ENCODE measurements at regions not wholly inside any gene's neighbourhood (a gene's known extent, or its start where the extent isn't known, plus 50 kb on each side); places are given as distances from the start of the nearest gene placed in this dataset.
"Not testable (repeated sequence)": the region's sequence is repeated elsewhere in the genome, so short reads cannot be mapped to it uniquely, and the experiment has no call there.

DNA sequence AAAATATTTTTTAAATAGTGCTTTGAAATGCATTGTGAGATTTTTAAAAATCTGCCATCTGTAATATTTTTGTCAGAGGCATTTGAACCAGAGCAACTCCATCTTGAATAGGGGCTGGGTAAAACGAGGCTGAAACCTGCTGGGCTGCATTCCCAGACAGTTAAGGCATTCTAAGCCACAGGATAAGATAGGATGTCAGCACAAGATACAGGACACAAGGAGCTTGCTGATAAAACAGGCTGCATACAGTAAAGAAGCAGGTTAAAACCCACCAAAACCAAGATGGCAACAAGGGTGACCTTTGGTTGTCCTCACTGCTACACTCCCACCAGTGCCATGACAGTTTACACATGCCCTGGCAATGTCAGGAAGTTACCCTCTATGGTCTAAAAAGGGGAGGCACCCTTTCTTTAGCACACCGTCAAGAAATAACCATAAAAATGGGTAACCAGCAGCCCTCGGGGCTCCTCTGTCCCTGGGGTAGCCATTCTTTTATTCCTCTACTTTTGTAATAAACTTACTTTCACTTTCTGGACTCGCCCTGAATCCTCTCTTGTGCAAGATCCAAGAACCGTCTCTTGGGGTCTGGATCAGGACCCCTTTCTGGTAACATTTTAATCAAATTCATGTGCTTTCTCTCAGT, 273.7 kb downstream of the SEMA3D start:
- Histone ChIP-seq H3K36me3 (ENCODE audit: control insufficient read depth, insufficient read depth, low read length) (no peaks in the 10 kb centered on the region), H3K4me3 (replicated peaks; ENCODE audit: low read depth, low read length) (no peak overlapping the region), H3K27me3 (replicated peaks; ENCODE audit: control insufficient read depth, insufficient read depth, low read length) (no peaks in the 10 kb centered on the region)
- TF ChIP-seq, protein P1, sequence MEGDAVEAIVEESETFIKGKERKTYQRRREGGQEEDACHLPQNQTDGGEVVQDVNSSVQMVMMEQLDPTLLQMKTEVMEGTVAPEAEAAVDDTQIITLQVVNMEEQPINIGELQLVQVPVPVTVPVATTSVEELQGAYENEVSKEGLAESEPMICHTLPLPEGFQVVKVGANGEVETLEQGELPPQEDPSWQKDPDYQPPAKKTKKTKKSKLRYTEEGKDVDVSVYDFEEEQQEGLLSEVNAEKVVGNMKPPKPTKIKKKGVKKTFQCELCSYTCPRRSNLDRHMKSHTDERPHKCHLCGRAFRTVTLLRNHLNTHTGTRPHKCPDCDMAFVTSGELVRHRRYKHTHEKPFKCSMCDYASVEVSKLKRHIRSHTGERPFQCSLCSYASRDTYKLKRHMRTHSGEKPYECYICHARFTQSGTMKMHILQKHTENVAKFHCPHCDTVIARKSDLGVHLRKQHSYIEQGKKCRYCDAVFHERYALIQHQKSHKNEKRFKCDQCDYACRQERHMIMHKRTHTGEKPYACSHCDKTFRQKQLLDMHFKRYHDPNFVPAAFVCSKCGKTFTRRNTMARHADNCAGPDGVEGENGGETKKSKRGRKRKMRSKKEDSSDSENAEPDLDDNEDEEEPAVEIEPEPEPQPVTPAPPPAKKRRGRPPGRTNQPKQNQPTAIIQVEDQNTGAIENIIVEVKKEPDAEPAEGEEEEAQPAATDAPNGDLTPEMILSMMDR (IDR thresholded peaks at IDR 0.05; ENCODE audit: insufficient read depth, low read length, poor library complexity, severe bottlenecking) = no peak
- DNase-seq (ENCODE audit: extremely low read depth, insufficient read length) = no peak

GRCh38 chr7:84912537-84912936, 274.3 kb downstream of the SEMA3D start:
- no peak overlapping the region for H3K4me3 ChIP-seq (replicated peaks; ENCODE audit: low read depth, low read length)
- TF ChIP-seq, protein P1 (IDR thresholded peaks at IDR 0.05; ENCODE audit: insufficient read depth, low read length, poor library complexity, severe bottlenecking) = no peak
- DNase-seq (ENCODE audit: extremely low read depth, insufficient read length) = no peak

DNA sequence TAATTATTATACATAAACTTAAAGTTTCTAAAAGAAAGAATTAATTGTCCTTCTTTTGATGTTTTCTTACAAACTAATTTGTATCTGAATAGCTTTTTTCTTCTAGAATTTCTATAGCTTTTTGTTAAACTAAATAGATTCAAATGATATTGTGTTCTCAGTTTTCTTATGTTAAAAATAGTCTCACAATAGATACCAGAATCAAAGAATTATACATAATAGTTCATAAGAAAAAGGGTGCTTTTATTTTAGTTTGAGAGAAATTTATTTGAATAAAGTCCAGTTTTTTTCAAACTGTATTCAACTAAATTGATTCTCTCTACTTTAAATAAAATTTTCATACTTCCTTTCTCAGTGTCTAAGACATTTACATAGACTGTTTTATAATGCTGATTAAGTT, 274.8 kb downstream of the SEMA3D start:
- no peak for DNase-seq (ENCODE audit: extremely low read depth, insufficient read length)
- Histone ChIP-seq H3K27me3 (replicated peaks; ENCODE audit: control insufficient read depth, insufficient read depth, low read length) (no peaks in the 10 kb centered on the region), H3K36me3 (ENCODE audit: control insufficient read depth, insufficient read depth, low read length) (no peaks in the 10 kb centered on the region), H3K4me3 (replicated peaks; ENCODE audit: low read depth, low read length) (no peak overlapping the region)
- TF ChIP-seq, protein P1 (IDR thresholded peaks at IDR 0.05; ENCODE audit: insufficient read depth, low read length, poor library complexity, severe bottlenecking) = no peak

More at GRCh38 chr7:84912537-84912936, 274.3 kb downstream of the SEMA3D start:
- Histone ChIP-seq H3K27me3 (replicated peaks; ENCODE audit: control insufficient read depth, insufficient read depth, low read length) (no peaks in the 10 kb centered on the region), H3K36me3 (ENCODE audit: control insufficient read depth, insufficient read depth, low read length) (no peaks in the 10 kb centered on the region)

DNA sequence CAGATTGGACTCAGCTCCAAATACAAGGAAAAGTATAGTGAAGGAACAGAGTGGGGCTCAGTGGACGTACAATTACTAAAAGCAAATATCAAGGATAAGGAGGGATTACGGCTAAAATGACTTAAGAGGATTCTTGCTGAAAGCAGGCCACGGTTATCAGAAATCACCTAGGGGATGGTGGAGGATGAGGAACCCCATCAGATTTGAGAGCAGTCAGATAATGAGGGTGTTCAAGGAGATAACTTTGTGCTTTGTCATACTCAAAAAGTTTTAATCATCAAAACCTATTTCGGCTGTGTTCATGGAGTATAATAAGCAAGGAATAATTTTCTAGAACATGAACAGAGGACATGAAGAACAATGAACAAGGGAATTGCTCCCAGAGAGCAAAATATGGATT, 275.8 kb downstream of the SEMA3D start:
- TF ChIP-seq, protein P1 (IDR thresholded peaks at IDR 0.05; ENCODE audit: insufficient read depth, low read length, poor library complexity, severe bottlenecking) = no peak
- no peak for DNase-seq (ENCODE audit: extremely low read depth, insufficient read length)

GRCh38 chr7:84910322-84910721, 276.5 kb downstream of the SEMA3D start:
- not testable (repeated sequence) for DNase-seq (ENCODE audit: extremely low read depth, insufficient read length)

More for the DNA sequence above, 275.8 kb downstream of the SEMA3D start:
- Histone ChIP-seq H3K36me3 (ENCODE audit: control insufficient read depth, insufficient read depth, low read length) (no peaks in the 10 kb centered on the region), H3K27me3 (replicated peaks; ENCODE audit: control insufficient read depth, insufficient read depth, low read length) (no peaks in the 10 kb centered on the region), H3K4me3 (replicated peaks; ENCODE audit: low read depth, low read length) (no peak overlapping the region)

GRCh38 chr7:84908196-84908793, 278.6 kb downstream of the SEMA3D start:
- no peaks in the 10 kb centered on the region for H3K36me3 ChIP-seq (ENCODE audit: control insufficient read depth, insufficient read depth, low read length)
- TF ChIP-seq, protein P1 (IDR thresholded peaks at IDR 0.05; ENCODE audit: insufficient read depth, low read length, poor library complexity, severe bottlenecking) = no peak
- H3K4me3 ChIP-seq (replicated peaks; ENCODE audit: low read depth, low read length) = no peak overlapping the region
- H3K27me3 ChIP-seq (replicated peaks; ENCODE audit: control insufficient read depth, insufficient read depth, low read length) = no peaks in the 10 kb centered on the region
- no peak for DNase-seq (ENCODE audit: extremely low read depth, insufficient read length)

More at GRCh38 chr7:84910322-84910721, 276.5 kb downstream of the SEMA3D start:
- H3K36me3 ChIP-seq (ENCODE audit: control insufficient read depth, insufficient read depth, low read length); H3K27me3 ChIP-seq (replicated peaks; ENCODE audit: control insufficient read depth, insufficient read depth, low read length); H3K4me3 ChIP-seq (replicated peaks; ENCODE audit: low read depth, low read length): not testable (repeated sequence)
